HG03064 (cell line): ENCODE measurements at regions not wholly inside any gene's neighbourhood (a gene's known extent, or its start where the extent isn't known, plus 50 kb on each side); places are given as distances from the start of the nearest gene placed in this dataset.

ENCODE experiments used
- ATAC-seq: cut with Tn5 transposase; IDR thresholded peaks from one replicate; pipeline ENCODE4 v1.9.1; 2021; ENCODE audit warnings: low read depth; ENCODE audit not compliant: unreplicated experiment

DNA sequence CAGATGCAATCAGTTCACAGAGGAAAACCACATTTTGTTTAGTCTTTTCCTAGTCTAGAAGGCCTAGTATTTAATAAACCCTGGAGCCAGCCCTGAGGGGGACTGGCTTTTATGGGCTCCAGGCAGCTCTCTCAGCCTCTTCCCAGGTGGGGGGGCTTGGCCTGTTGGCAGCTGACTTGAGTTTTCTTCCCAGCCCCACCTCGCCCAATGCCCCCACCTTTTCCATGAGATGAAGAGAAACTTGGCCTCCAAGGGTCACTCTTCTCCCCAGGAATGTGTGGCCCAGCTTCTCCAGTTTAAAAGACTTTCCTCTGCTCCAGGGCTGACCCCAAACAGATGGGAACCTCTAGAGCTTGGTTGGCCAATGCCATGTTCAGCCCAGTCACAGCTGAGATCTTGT is 196.1 kb downstream of the BMP7 start:
- ATAC-seq, result no peak

DNA sequence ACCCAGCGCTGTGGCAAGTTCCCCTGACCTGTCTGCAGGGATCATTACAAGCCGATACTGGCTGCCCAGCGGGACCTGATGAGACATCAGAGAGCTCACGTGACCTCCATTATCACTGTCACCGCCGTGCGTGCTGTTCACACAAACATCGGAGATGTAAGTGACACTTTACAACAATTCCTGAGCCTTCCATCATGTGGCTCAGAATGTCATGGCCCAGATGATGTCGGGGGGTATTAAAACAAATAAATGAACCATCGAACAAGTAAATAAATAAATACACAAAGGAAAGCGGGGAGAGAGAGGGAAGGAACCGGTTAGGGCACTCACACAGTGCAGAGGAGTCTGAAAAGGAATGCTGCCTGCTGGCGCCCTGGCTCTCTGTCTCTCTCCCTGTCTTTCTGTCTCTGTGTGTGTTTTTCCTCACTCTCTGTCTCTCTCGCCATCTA is 195.1 kb downstream of the BMP7 start:
- no peak for ATAC-seq

DNA sequence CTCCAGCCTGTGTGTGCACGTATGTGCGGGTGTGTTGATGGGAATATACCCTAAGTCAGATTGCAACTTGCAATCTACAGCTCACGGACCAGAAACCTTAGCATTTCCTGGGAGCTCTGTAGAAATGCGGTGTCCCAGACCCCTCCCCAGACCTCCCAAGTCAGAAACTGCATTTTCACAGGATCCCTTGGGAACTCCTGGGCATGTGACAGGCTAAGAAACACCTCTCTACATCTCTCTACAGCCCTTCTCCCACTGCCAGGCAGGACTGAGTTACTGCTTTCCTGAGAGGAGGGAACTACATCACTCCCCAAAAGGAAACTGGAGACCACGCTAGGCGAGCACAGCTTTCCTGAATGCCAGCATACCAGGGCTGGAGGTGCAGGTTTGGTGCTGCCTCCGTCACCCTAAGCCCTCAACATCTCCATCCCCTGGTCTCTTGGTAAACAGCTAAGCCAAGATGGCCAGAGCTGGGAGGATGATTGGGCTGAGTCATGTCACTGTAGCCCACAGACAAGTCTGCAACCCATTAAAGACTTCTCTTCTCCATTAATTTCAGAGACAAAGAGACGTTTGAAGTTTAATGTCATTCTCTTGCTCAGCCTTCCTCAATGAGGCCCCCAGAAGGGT is 194.4 kb downstream of the BMP7 start:
- no peak for ATAC-seq

DNA sequence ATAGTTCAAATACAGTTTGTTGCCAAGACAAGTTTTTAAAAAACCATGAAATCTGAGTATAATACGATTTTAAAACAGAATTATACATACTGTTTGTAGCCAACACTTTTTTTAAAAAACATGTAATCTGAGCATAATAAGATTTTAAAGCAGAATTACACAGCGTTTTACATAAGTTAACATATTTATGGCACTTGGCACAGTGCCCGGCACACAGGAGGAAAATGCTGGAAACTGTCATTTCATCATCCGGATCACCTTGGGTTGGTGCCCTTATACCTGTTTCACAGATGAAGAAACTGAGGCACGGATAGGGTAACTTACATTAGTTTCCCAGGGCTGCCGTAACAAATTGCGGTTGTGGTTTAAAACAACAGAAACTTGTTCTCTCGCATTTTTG is 193.0 kb downstream of the BMP7 start:
- no peak for ATAC-seq

DNA sequence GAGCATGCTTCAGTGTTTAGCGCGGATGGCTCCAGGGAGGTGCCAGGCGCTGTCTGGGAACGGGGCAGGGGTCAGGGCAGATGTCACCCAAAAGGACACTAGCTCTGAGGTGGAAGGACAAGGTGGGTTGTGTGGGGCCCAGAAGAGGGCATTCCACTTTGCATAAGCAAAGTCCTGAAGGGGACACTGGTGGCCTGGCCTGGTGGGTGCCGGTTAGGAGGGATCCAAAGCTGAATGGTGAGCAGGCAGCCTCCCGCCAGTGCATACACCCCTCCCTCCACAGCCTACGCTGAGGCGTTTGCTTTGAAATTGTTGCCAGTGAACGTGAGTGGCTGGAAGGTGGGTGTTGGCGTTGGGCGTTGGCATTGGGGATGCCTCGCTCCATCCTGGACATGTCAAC is 192.1 kb downstream of the BMP7 start:
- ATAC-seq, result no peak

DNA sequence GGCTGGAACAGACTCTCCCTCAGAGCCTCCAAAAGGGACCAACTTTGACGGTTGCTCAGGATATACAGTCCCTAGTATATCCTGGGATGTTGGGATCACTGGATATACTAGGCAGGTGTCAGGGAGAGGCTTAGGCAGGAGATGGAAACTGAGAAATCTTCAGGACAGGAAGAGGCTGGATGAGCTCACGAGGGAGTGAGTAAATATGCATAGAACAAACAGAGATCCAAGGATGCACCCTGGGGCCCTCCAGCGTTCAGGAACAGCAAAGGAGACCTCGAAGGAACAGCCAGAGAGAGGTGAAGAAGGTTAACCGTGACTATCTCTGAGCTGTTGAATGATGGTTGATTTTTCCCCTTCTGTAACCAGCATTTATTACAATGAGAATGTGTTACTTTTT is 191.3 kb downstream of the BMP7 start:
- ATAC-seq, result no peak

DNA sequence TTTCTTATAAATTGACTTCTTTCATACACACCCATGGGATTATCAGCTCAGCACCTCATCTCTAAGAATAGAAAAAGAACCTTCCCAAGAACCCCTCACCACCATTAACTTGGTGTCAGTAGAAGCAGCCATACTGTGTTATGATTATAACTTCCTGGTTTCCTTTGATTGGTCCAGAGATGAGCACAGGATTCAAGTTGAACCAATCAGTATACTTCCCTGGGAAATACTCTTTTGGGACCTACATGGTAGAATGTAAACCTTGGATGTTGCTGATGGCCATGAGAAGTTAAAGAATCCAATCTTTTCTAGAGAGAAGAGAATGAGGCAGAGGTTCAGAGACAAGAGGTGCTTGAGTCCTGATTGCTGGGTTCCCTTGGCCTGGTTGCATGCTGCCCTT is 190.8 kb downstream of the BMP7 start:
- ATAC-seq, result no peak

DNA sequence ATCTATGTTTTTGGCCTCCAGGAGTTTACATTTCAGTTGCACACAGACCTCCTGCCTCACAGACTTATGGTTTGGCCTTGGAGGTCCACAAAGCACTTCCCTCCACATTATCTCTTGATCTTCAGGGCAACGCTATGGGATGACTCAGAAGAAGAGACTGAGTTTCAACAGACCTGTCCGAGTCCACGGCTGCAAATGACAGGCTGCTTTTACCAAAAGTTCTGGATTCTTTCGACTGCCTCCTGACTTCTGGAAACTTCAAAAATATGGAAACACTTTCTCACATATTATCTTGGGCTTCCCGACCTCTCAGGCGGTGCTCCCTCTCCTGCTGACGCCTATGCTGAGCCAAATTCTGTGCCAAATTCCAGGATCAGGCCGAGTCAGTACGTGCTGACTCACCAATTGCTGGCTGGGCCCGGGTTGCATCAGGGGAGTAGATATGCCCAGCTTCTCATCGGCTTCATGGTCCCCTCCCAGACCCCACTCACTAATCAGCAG is 190.2 kb downstream of the BMP7 start:
- ATAC-seq, result no peak

DNA sequence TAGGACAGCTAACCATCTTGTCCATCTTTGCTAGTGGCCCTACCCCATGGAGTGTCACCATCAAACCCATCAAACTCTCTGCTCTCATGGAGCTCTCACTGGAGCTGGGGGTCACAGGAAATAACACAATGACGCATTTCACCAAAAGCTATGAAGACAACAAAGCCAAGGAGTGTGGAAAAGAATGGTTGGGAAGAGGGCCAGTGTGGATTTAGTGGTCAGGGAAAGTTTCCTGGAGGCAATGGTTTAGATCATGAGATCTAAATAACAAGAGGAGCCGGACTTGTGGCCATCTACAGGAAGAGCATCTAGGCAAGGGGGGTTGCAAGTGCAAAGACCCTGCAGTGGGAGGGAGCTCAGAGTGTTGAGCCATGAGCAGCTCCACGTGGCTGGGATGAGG is 189.5 kb downstream of the BMP7 start:
- ATAC-seq, result no peak

DNA sequence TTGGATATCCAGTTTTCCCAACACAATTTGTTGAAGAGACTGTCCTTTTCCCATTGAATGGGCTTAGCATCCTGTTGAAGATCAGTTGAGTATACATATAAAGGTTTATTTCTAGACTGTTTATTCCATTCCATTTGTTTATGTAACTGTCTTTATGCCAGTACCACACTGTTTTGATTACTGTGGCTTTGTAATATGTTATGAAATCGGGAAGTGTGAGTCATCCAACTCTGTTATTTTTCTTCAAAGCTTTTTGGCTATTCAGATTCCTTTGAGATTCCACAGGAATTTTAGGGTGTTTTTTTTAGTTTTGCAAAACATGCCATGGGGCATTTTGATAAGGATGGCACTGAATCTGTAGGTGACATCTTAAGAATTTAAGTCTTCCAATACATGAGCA is 188.3 kb downstream of the BMP7 start:
- ATAC-seq, result no peak

DNA sequence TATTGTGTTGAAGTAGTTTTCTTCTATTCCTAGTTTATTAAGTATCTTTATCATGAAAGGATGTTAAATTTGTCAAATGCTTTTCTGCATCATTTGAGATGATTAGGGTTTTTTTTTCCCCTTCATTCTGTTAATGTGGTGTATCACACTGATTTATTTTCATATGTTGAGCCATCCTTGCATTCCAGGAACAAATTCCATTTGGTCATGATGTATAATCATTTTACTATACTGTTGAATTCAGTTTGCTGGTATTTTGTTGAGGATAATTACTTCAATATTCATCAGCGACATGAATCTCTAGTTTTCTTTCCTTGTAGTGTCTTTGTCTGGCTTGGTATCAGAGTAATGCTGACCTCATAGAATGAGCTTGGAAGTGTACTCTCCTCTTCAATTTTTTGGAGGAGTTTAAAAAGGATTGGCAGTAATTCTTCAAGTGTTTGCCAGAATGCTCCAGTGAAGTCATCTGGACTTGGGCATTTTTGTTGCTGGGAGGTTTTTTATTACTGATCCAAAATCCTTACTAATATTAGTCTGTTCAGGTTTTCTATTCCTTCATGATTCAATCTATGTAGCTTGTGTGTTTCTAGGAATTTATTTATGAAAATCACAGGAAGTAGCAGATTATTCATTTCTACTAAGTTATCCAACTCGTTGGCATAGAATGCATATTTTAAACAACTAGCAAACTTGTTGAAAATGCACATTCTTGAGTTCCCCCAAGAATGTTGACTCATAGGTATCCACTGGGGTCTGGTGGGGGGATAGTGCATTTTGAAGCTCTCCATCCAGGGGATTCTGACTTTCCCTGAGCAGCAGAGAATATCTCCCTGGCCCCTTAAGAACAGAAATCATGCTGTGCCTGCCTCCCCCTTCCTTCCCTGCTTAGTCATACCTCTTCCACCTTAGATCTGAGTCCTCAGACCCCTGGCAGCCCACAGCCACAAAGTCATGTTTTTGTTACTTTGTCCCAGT is 187.1 kb downstream of the BMP7 start:
- ATAC-seq, result no peak

DNA sequence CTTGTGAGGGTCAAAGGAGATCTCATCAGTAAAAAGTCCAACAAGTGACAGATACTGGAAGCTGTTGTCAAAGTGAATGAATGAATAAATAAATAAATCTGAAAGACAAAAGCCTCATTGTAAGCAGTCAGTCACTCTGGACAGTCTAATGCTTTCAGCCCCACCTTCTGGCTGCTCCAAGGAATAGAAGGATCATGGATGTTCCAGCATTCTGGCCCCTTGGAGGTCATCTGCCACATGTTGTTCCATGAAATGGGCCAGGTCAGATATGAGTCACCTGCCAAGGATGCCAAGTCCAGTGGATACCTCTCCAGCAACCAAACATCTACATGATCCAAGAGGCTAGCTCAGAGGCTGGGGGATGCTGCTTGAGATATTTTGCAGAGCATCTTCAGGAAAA is 185.6 kb downstream of the BMP7 start:
- no peak for ATAC-seq

DNA sequence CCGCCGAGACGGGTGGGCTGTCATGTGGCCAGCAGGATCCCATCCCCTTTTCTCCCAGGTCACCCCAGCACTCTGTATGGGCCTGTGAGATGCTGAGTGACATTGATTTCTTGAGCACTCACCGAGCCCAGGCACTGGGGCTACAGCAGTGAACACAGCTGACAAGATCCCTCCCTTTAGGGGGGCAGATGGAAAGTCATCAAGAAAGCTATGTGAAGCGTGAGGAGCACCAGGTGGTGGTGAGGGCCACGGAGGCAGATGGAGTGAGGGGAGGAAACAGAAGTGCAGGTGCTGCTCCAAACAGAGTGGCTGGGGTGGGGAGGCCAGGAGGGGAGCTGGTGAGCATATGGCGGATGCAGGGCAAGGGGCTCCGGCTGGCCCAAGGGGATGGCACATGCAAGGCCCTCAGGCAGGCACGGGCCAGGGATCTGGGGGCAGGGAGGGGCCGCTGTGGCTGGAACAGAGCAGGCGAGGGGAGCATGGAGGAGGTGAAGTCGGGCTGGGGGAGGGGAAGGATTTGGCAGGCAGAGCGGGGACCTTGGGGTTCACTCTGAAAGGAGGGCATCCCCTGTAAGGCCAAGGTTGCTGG is 184.0 kb downstream of the BMP7 start:
- ATAC-seq, result no peak

DNA sequence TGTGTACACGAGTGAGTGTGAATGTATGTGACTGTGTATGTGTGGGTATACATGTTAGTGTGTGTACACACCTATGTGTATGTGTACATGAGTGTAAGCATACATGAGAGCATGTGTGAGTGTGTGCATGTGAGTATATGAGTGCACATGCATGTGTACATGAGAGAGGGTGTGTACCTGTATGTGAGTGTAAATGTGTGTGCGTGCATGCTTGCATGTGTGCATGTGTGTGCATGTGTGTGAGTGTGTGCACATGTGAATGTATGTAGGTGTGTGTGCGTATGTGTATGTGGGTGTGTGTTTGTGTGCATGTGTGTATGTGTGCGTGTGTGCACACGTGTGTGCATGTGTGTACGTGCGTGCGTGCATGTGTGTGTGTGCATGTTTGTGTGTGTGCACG is 183.4 kb downstream of the BMP7 start:
- ATAC-seq, result no peak

DNA sequence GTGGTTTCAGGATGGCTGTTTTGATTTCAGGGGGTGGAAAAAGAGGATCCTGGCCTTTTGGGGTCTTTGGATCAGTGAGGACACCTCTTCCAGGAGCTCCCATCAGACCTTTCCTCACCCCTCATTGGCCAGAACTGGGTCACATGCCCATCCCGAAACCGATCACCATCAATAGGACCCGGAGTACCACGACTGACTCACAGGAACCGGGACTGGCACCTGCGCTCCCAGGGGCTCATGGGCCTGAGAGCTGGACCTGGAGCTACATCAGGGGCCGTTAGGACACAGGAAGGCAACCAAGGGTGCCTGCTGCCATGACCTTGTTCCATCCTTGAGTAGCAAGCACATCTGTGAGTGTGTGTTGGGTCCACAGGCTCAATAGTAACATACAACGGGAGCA is 180.4 kb downstream of the BMP7 start:
- no peak for ATAC-seq

DNA sequence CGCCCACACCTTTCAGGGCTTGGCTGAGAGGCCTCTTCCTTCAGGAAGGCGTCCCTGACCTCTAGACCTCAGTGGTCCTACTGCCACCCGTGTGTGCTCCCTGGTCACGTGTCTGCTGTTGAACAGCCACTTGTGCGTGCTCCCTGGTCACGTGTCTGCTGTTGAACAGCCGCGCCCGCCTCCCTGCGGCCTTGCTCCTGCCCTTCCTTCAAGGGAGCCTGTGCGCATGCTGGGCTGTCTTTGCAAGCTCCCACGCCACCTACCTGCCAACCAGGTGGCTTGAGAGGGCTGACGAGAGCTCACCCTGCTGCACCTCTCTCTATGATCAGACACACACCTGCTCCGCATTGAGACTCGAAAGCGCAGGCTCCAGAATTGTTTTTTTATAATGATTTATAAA is 179.3 kb downstream of the BMP7 start:
- no peak for ATAC-seq

DNA sequence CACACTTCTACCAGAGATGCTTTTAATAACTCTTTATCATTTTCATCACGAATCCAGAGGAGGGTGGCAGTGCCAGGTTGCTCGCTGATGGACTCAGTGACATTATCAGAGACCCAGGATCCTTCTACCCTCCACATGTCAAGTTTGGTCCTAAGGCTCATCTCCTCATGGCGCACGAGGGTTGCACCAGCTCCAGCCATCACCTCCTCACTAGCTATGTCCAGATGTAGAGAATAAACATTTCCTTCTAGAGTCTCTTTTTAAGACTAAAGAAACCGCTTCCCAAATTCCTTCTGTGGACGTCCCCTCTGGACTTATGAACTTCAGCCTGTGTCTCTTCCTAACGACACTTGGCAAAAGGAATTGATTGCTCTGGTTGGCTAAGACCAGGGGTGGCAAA is 178.7 kb downstream of the BMP7 start:
- no peak for ATAC-seq

DNA sequence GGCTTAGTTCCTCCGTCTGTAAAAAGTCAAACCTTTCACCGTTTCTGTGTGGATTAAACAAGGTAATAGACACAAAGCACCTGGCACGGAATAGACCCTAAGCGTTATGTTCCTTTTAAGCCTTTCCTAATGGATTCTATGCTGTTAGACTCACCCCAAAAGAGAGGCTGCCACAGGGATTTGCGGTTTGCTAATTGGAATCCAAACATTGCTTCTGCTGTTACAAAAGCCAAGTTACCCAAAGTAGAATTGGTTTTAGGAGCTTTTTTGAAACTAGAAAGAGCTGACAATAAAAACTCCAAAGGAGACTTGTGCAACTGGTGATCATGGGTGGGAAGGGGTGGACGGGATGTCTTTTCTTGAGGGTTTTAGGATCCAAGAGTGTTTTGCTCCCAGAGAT is 178.0 kb downstream of the BMP7 start:
- ATAC-seq, result no peak

DNA sequence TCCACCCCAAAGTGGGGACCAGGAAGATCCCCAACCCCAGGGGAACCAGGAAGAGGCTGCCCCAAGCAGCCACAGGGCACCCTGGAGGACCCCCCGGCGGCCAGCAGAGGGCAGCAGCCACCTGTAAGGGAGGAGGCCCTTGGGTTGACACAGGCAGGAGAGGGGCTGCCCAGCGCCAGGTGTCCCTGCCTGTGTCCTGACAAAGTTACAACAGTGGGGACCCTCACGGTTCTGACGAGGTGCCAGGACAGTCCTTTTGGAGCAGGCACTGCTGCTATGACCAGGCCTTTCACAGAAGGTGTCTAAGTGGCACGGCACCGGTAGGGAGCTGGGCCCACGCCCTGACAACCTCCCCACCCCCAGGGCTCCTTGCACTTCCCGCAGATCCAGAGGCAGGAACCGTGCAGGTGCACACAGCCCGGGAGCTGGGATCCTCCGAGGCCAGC is 176.7 kb downstream of the BMP7 start:
- ATAC-seq, result peak; percentile 62

DNA sequence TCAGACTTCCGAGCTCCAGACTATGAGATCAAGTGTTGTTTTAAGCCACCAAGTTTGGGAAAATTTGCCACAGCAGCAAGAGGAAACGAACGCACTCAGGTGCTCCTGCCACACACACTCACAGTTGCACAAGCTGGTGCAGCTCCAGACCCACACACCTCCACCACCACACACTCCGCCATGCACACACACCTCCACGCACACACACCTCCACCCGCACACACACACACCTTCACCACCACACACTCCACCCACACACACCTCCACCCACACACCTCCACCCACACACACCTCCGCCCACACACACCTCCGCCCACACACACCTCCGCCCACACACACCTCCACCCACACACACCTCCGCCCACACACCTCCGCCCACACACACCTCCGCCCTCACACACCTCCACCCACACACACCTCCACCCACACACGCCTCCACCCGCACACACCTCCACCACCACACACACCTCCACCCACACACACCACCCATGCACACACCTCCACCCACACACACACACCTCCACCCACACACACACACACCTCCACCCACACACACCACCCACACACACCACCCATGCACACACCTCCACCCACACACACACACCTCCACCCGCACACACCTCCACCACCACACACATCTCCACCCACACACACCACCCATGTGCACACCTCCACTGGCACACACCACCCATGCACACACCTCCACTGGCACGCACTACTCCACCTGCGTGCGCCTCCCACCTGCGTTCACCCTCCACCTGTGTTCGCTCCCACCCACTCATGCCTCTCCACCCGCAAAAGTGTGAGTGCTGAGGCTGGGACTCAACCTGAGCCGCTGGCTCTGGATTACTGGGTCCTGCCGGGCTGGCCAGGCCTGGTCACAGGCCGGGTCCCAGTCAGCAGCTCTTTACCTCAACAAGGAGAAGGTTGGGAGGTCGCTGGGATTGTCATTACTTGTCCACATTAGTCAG is 175.6 kb downstream of the BMP7 start:
- no peak for ATAC-seq
